ENCODE measurements at regions not wholly inside any gene's neighbourhood (a gene's known extent, or its start where the extent isn't known, plus 50 kb on each side); places are given as distances from the start of the nearest gene placed in this dataset.

- Histone ChIP-seq H3K27ac (no peak overlapping the region), H3K36me3 (no peaks in the 10 kb centered on the region), H3K9me3 (no peaks in the 10 kb centered on the region), H3K4me3 (no peak overlapping the region), H3K27me3 (no peaks in the 10 kb centered on the region), H3K4me1 (ENCODE audit: insufficient read depth) (peaks cover 1% of the 10 kb centered on the region)
- TF ChIP-seq EP300 (IDR thresholded peaks at IDR 0.05): no peak
- no peak for TF ChIP-seq CTCF (IDR thresholded peaks at IDR 0.05)
- TF ChIP-seq POLR2A (IDR thresholded peaks at IDR 0.05): no peak
- 88 to 94% (median 93%) methylated on average over 9 of the region's 9 CpGs for WGBS, 3 donors
- DNase-seq: no peak
- intact Hi-C loops (cut with DNase I): no loop called here
These were observed 300.9 kb downstream of the LMX1A start for GRCh38 chr1:165055581-165055980.

GRCh38 chr1:165054627-165055026, 301.9 kb downstream of the LMX1A start:
- no peak for DNase-seq
- TF ChIP-seq EP300 (IDR thresholded peaks at IDR 0.05) (no peak), CTCF (IDR thresholded peaks at IDR 0.05) (no peak), POLR2A (IDR thresholded peaks at IDR 0.05) (no peak)
- H3K27me3 ChIP-seq: no peaks in the 10 kb centered on the region
- 89 to 93% (median 92%) methylated on average over 4 of the region's 4 CpGs for whole genome bisulfite sequencing, 3 donors
- intact Hi-C loops (cut with DNase I): no loop called here
- H3K4me1 ChIP-seq (ENCODE audit: insufficient read depth): peaks cover 1% of the 10 kb centered on the region
- H3K9me3 ChIP-seq: no peaks in the 10 kb centered on the region
- no peak overlapping the region for H3K4me3 ChIP-seq
- no peak overlapping the region for H3K27ac ChIP-seq
- no peaks in the 10 kb centered on the region for H3K36me3 ChIP-seq

- no peaks in the 10 kb centered on the region for H3K36me3 ChIP-seq
- no peaks in the 10 kb centered on the region for H3K9me3 ChIP-seq
- no peak overlapping the region for H3K27ac ChIP-seq
- 27 to 47% (median 31%) methylated on average over 2 of the region's 2 CpGs for WGBS, 3 donors
- no peaks in the 10 kb centered on the region for H3K27me3 ChIP-seq
- DNase-seq: no peak
- TF ChIP-seq CTCF (IDR thresholded peaks at IDR 0.05) (no peak), EP300 (IDR thresholded peaks at IDR 0.05) (no peak), POLR2A (IDR thresholded peaks at IDR 0.05) (no peak)
- peaks cover 1% of the 10 kb centered on the region for H3K4me1 ChIP-seq (ENCODE audit: insufficient read depth)
- intact Hi-C loops (cut with DNase I): no loop called here
- no peak overlapping the region for H3K4me3 ChIP-seq
These were observed 303.2 kb downstream of the LMX1A start for GRCh38 chr1:165053351-165053750.

- intact Hi-C loops (cut with DNase I): no loop called here
- no peaks in the 10 kb centered on the region for H3K27me3 ChIP-seq
- H3K36me3 ChIP-seq: no peaks in the 10 kb centered on the region
- no peak overlapping the region for H3K27ac ChIP-seq
- WGBS, 3 donors: 32 to 44% (median 40%) methylated on average over 4 of the region's 4 CpGs
- no peak overlapping the region for H3K4me3 ChIP-seq
- no peak for TF ChIP-seq EP300 (IDR thresholded peaks at IDR 0.05)
- no peak for TF ChIP-seq POLR2A (IDR thresholded peaks at IDR 0.05)
- no peak for TF ChIP-seq CTCF (IDR thresholded peaks at IDR 0.05)
- H3K9me3 ChIP-seq: no peaks in the 10 kb centered on the region
- peaks cover 1% of the 10 kb centered on the region for H3K4me1 ChIP-seq (ENCODE audit: insufficient read depth)
- no peak for DNase-seq
These were observed 303.6 kb downstream of the LMX1A start for GRCh38 chr1:165052936-165053335.

DNA sequence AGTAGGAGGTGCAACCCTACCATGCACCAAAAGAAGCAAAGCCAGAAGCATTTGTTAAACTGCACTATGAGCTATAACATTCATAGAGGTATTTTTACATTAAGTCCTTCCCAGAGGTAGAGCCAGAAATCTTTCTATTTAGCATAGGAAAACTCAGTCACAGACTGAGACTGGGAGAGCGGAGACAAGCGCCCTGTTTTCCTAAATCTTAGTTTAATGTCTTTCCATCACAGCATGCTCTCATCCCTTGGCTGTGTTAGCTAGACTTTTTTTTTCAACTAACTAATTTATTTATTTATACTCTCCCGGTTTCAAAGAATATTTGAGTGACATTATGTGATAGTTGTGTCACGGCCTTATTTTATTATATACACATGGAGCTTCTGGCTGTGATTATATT, 304.1 kb downstream of the LMX1A start:
- no peak overlapping the region for H3K27ac ChIP-seq
- no peak overlapping the region for H3K4me3 ChIP-seq
- peaks cover 1% of the 10 kb centered on the region for H3K4me1 ChIP-seq (ENCODE audit: insufficient read depth)
- H3K27me3 ChIP-seq: no peaks in the 10 kb centered on the region
- no peak for DNase-seq
- intact Hi-C loops (cut with DNase I): no loop called here
- no peaks in the 10 kb centered on the region for H3K36me3 ChIP-seq
- TF ChIP-seq EP300 (IDR thresholded peaks at IDR 0.05) (no peak), CTCF (IDR thresholded peaks at IDR 0.05) (no peak), POLR2A (IDR thresholded peaks at IDR 0.05) (no peak)
- H3K9me3 ChIP-seq: no peaks in the 10 kb centered on the region
- WGBS, 3 donors: 86 to 90% (median 89%) methylated on average over 4 of the region's 4 CpGs
